ENCODE measurements at regions not wholly inside any gene's neighbourhood (a gene's known extent, or its start where the extent isn't known, plus 50 kb on each side); places are given as distances from the start of the nearest gene placed in this dataset.

GRCh38 chr6:14226051-14226660 is 108.6 kb downstream of the CD83 start:
- TF ChIP-seq CTCF (IDR thresholded peaks at IDR 0.05; ENCODE audit: low read depth, low read length, missing control alignments) = no peak
- H3K27ac ChIP-seq = no peak overlapping the region
- no peak overlapping the region for H3K4me3 ChIP-seq (ENCODE audit: low read depth, low read length)
- DNase-seq = no peak
- in situ Hi-C loops (cut with HindIII; ENCODE audit: low pct_ligation_motif_present, low sequenced_read_pairs) = no loop called here
- H3K27me3 ChIP-seq (replicated peaks) = no peaks in the 10 kb centered on the region
- H3K36me3 ChIP-seq (replicated peaks) = no peaks in the 10 kb centered on the region

- Histone ChIP-seq H3K27me3 (replicated peaks) (no peaks in the 10 kb centered on the region), H3K4me3 (ENCODE audit: low read depth, low read length) (no peak overlapping the region), H3K36me3 (replicated peaks) (no peaks in the 10 kb centered on the region), H3K27ac (no peak overlapping the region)
- DNase-seq = no peak
- in situ Hi-C loops (cut with HindIII; ENCODE audit: low pct_ligation_motif_present, low sequenced_read_pairs) = no loop called here
- TF ChIP-seq CTCF (IDR thresholded peaks at IDR 0.05; ENCODE audit: low read depth, low read length, missing control alignments) = no peak
Observed at GRCh38 chr6:14228571-14228970, 111.0 kb downstream of the CD83 start.

- H3K27me3 ChIP-seq (replicated peaks) = no peaks in the 10 kb centered on the region
- no peak for DNase-seq
- H3K27ac ChIP-seq = no peak overlapping the region
- in situ Hi-C loops (cut with HindIII; ENCODE audit: low pct_ligation_motif_present, low sequenced_read_pairs) = no loop called here
- no peak overlapping the region for H3K4me3 ChIP-seq (ENCODE audit: low read depth, low read length)
- no peaks in the 10 kb centered on the region for H3K36me3 ChIP-seq (replicated peaks)
- no peak for TF ChIP-seq CTCF (IDR thresholded peaks at IDR 0.05; ENCODE audit: low read depth, low read length, missing control alignments)
Observed at GRCh38 chr6:14231071-14231483, 113.5 kb downstream of the CD83 start.

- Histone ChIP-seq H3K27me3 (replicated peaks) (no peaks in the 10 kb centered on the region), H3K27ac (no peak overlapping the region), H3K36me3 (replicated peaks) (no peaks in the 10 kb centered on the region), H3K4me3 (ENCODE audit: low read depth, low read length) (no peak overlapping the region)
- TF ChIP-seq CTCF (IDR thresholded peaks at IDR 0.05; ENCODE audit: low read depth, low read length, missing control alignments) = no peak
- in situ Hi-C loops (cut with HindIII; ENCODE audit: low pct_ligation_motif_present, low sequenced_read_pairs) = no loop called here
- DNase-seq = peak; percentile 10
Observed at GRCh38 chr6:14231501-14232280, 114.1 kb downstream of the CD83 start.

- H3K27ac ChIP-seq = no peak overlapping the region
- H3K27me3 ChIP-seq (replicated peaks) = no peaks in the 10 kb centered on the region
- in situ Hi-C loops (cut with HindIII; ENCODE audit: low pct_ligation_motif_present, low sequenced_read_pairs) = no loop called here
- no peak for TF ChIP-seq CTCF (IDR thresholded peaks at IDR 0.05; ENCODE audit: low read depth, low read length, missing control alignments)
- H3K4me3 ChIP-seq (ENCODE audit: low read depth, low read length) = no peak overlapping the region
- no peak for DNase-seq
- H3K36me3 ChIP-seq (replicated peaks) = no peaks in the 10 kb centered on the region
Observed at GRCh38 chr6:14232889-14233288, 115.3 kb downstream of the CD83 start.
